IMR-90 (cell line): ENCODE measurements at regions not wholly inside any gene's neighbourhood (a gene's known extent, or its start where the extent isn't known, plus 50 kb on each side); places are given as distances from the start of the nearest gene placed in this dataset.

ENCODE experiments used
- ATAC-seq: fragments of 200-7000 bp; cut with Tn5 transposase; 2 replicates; pipeline ENCODE4 v1.9.1; 2020; ENCODE audit warnings: low read depth, mild to moderate bottlenecking, moderate library complexity
- BruUV-seq: library from RNA; stranded (reverse); fragments of 400-500 nt; replicated peaks from 2 replicates; lab custom pipeline; 2021; lab: Mats Ljungman, UMichigan
- CTCF ChIA-PET: fragments of 300-600 bp; formaldehyde crosslinking; extraction: SDS; loops from one replicate; lab custom pipeline; 2021; ENCODE audit warnings: antibody characterized with exemption; lab: Yijun Ruan, JAX
- POLR2A ChIA-PET: fragments of 300-600 bp; sonication (Branson Sonifier 250); formaldehyde crosslinking; loops from one replicate; lab custom pipeline; 2022; ENCODE audit warnings: antibody characterized with exemption; ENCODE audit not compliant: unreplicated experiment; lab: Charles Lee
- DNase-seq: peaks from one replicate; pipeline ENCODE4 v3.0.0; 2013
- H2AFZ ChIP-seq: replicated peaks from 2 replicates; pipeline ENCODE3; 2013; ENCODE audit warnings: low read length, mild to moderate bottlenecking; ENCODE audit not compliant: poor library complexity
- H2AK5ac ChIP-seq: 2 replicates; pipeline ENCODE4 v1.6.1; 2013; ENCODE audit warnings: low read depth, low read length, inconsistent platforms
- H2AK9ac ChIP-seq: replicated peaks from 2 replicates; pipeline ENCODE3; 2013; ENCODE audit warnings: mild to moderate bottlenecking, low read depth, low read length, moderate library complexity; ENCODE audit not compliant: poor library complexity
- H2BK120ac ChIP-seq: 2 replicates; pipeline ENCODE4 v1.6.1; 2013; ENCODE audit warnings: low read depth, low read length, inconsistent platforms
- H2BK15ac ChIP-seq: 3 replicates; pipeline ENCODE4 v1.6.1; 2013; ENCODE audit warnings: low read depth, low read length, inconsistent platforms
- H2BK20ac ChIP-seq: 2 replicates; pipeline ENCODE4 v1.6.1; 2013; ENCODE audit warnings: low read depth, mild to moderate bottlenecking, inconsistent platforms, low read length, moderate library complexity
- H2BK5ac ChIP-seq: 2 replicates; pipeline ENCODE4 v1.6.1; 2013; ENCODE audit warnings: mild to moderate bottlenecking, low read depth, low read length, inconsistent platforms; ENCODE audit not compliant: poor library complexity, severe bottlenecking
- H3K14ac ChIP-seq: replicated peaks from 2 replicates; pipeline ENCODE4 v1.6.1; 2013; ENCODE audit warnings: low read depth, low read length, inconsistent platforms
- H3K18ac ChIP-seq: 2 replicates; pipeline ENCODE4 v1.6.1; 2013; ENCODE audit warnings: low read depth, low read length, control low read depth
- H3K23ac ChIP-seq: 2 replicates; pipeline ENCODE4 v1.6.1; 2013; ENCODE audit warnings: low read depth, low read length, inconsistent platforms
- H3K27ac ChIP-seq: 2 replicates; pipeline ENCODE4 v1.5.1; 2013; ENCODE audit warnings: mild to moderate bottlenecking, control low read depth, low read length; ENCODE audit not compliant: insufficient read depth
- H3K27me3 ChIP-seq: 2 replicates; pipeline ENCODE4 v1.6.1; 2013; ENCODE audit warnings: low read length; ENCODE audit not compliant: control insufficient read depth, insufficient read depth
- H3K36me3 ChIP-seq: 2 replicates; pipeline ENCODE4 v1.6.1; 2013; ENCODE audit warnings: low read length, mixed read lengths; ENCODE audit not compliant: control insufficient read depth, insufficient read depth
- H3K4ac ChIP-seq: 2 replicates; pipeline ENCODE4 v1.6.1; 2013; ENCODE audit warnings: low read depth, low read length, inconsistent platforms
- H3K4me1 ChIP-seq: 2 replicates; pipeline ENCODE4 v1.6.1; 2013; ENCODE audit warnings: low read length, mixed read lengths; ENCODE audit not compliant: control insufficient read depth, insufficient read depth
- H3K4me2 ChIP-seq: 2 replicates; pipeline ENCODE4 v1.6.1; 2013; ENCODE audit warnings: low read depth, mild to moderate bottlenecking, control low read depth, low read length, moderate library complexity
- H3K4me3 ChIP-seq: 2 replicates; pipeline ENCODE4 v1.5.1; 2013; ENCODE audit warnings: low read depth, mild to moderate bottlenecking, control low read depth, low read length, moderate library complexity; ENCODE audit not compliant: insufficient read depth
- H3K56ac ChIP-seq: 2 replicates; pipeline ENCODE4 v1.6.1; 2013; ENCODE audit warnings: low read length, inconsistent platforms; ENCODE audit not compliant: insufficient read depth; ENCODE audit errors: extremely low read depth
- H3K79me1 ChIP-seq, 2 experiments: 2 replicates each; pipeline ENCODE4 v1.6.1; 2013; ENCODE audit warnings: low read length in 2 of 2, inconsistent platforms in 1 of 2, low read depth in 1 of 2
- H3K9ac ChIP-seq: 2 replicates; pipeline ENCODE4 v1.6.1; 2013; ENCODE audit warnings: low read depth, low read length, control low read depth
- H3K9me1 ChIP-seq: 2 replicates; pipeline ENCODE4 v1.6.1; 2013; ENCODE audit warnings: low read length, inconsistent platforms; ENCODE audit not compliant: insufficient read depth
- H3K9me3 ChIP-seq: 2 replicates; pipeline ENCODE4 v1.6.1; 2013; ENCODE audit warnings: low read length; ENCODE audit not compliant: control insufficient read depth, insufficient read depth
- H4K20me1 ChIP-seq: 2 replicates; pipeline ENCODE4 v1.6.1; 2013; ENCODE audit warnings: low read length, inconsistent platforms; ENCODE audit not compliant: insufficient read depth
- H4K5ac ChIP-seq: 2 replicates; pipeline ENCODE4 v1.6.1; 2013; ENCODE audit warnings: mild to moderate bottlenecking, low read depth, low read length, control low read depth
- H4K8ac ChIP-seq, 2 experiments: 2 replicates each; pipeline ENCODE4 v1.6.1; 2013; ENCODE audit warnings: low read depth in 2 of 2, low read length in 2 of 2, control low read depth in 1 of 2, inconsistent platforms in 1 of 2
- H4K91ac ChIP-seq: 2 replicates; pipeline ENCODE4 v1.6.1; 2013; ENCODE audit warnings: low read depth, low read length, inconsistent platforms; ENCODE audit not compliant: insufficient read depth
- BHLHE40 ChIP-seq: fragments of 150-350 bp; IDR thresholded peaks from 2 replicates; pipeline ENCODE4 v1.6.1; 2016; ENCODE audit warnings: mild to moderate bottlenecking, low read depth, low read length
- FOS ChIP-seq: fragments of 150-350 bp; IDR thresholded peaks from 2 replicates; pipeline ENCODE4 v1.6.1; 2016; ENCODE audit warnings: low read depth, low read length
- MAZ ChIP-seq: IDR thresholded peaks from 2 replicates; pipeline ENCODE4 v1.6.1; 2012; ENCODE audit warnings: low read depth, mild to moderate bottlenecking, low read length, improper control_type of control experiment, moderate library complexity, borderline replicate concordance
- POLR2A ChIP-seq: IDR thresholded peaks from 2 replicates; pipeline ENCODE4 v1.6.1; 2012; ENCODE audit warnings: mild to moderate bottlenecking, low read depth, low read length
- RFX5 ChIP-seq: IDR thresholded peaks from 2 replicates; pipeline ENCODE4 v1.8.0; 2012; ENCODE audit warnings: low read depth, mild to moderate bottlenecking, low read length, moderate library complexity
- USF2 ChIP-seq: fragments of 150-350 bp; IDR thresholded peaks from 2 replicates; pipeline ENCODE4 v1.6.1; 2017; ENCODE audit warnings: mild to moderate bottlenecking, antibody characterized with exemption, low read length, low read depth
- WGBS, 2 experiments: methylation state at CpG; one replicate each; pipeline versions ENCODE4 v1.1.5 to v1.1.7; 2013; ENCODE audit warnings: missing lambda C conversion rate in 2 of 2; ENCODE audit not compliant: insufficient read length in 1 of 2; ENCODE audit errors: extremely low coverage in 2 of 2; 5-methylcytosine and 5-hydroxymethylcytosine counted together
- dilution Hi-C: fragments of 300-500 bp; cut with HindIII; formaldehyde crosslinking; loops from one replicate; pipeline ENCODE4 v1.14.3; 2018; ENCODE audit warnings: low sequenced_read_pairs; ENCODE audit not compliant: unreplicated experiment
- in situ Hi-C: fragments of 300-500 bp; cut with MboI; formaldehyde crosslinking; loops from 3 replicates; pipeline ENCODE4 v1.14.3; 2019; ENCODE audit warnings: low sequenced_read_pairs, inconsistent platforms, mixed read lengths
- intact Hi-C: fragments of 100-400 bp; cut with micrococcal nuclease; formaldehyde crosslinking; loops from 2 replicates; pipeline ENCODE4 v1.10.0; 2022

DNA sequence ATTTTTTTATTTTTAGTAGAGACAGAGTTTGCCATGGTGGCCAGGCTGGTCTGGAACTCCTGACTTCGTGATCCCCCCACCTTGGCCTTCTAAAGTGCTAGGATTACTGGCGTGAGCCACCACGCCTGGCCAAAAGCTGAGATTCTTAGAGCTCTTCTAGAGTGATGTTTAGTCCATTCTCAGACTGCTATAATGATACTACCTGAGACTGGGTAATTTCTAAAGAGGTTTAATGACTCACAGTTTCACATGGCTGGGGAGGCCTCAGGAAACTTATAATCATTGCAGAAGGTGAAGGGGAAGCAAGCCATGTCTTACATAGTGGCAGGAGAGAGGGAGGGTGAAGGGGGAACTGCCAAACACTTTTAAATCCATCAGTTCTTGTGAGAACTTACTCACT is 1804.9 kb upstream of the LRRTM1 start:
- no peak overlapping the region for H3K4me2 ChIP-seq
- H3K18ac ChIP-seq = no peak overlapping the region
- no peaks in the 10 kb centered on the region for H3K4me1 ChIP-seq
- no peak overlapping the region for H2BK120ac ChIP-seq
- ChIA-PET POLR2A (no interaction called here), CTCF (no interaction called here)
- H3K9me1 ChIP-seq = no peaks in the 10 kb centered on the region
- no peak for ATAC-seq
- WGBS, 2 experiments = no CpG with 5 or more reads among the region's 3 CpGs
- H2BK15ac ChIP-seq = no peak overlapping the region
- H3K9me3 ChIP-seq = no peaks in the 10 kb centered on the region; the same call in 1 of the 2 replicates
- H3K14ac ChIP-seq = no peak overlapping the region
- DNase-seq = no peak
- no peak overlapping the region for H3K9ac ChIP-seq
- H3K27me3 ChIP-seq = no peaks in the 10 kb centered on the region
- TF ChIP-seq BHLHE40 = no peak
- TF ChIP-seq POLR2A = no peak
- no peak for TF ChIP-seq FOS
- TF ChIP-seq RFX5 = no peak
- no peak for TF ChIP-seq USF2
- no peak for TF ChIP-seq MAZ
- H3K4ac ChIP-seq = no peak overlapping the region
- H3K79me1 ChIP-seq = no peaks in the 10 kb centered on the region
- no peak overlapping the region for H3K56ac ChIP-seq
- no peak overlapping the region for H3K27ac ChIP-seq
- no peak overlapping the region for H3K4me3 ChIP-seq
- H2BK20ac ChIP-seq = no peak overlapping the region
- BruUV-seq = no TSS peak
- in situ Hi-C loops = no loop called here
- no peak overlapping the region for H2BK5ac ChIP-seq
- no peak overlapping the region for H4K8ac ChIP-seq
- no peak overlapping the region for H3K23ac ChIP-seq
- intact Hi-C loops = no loop called here
- no peaks in the 10 kb centered on the region for H3K36me3 ChIP-seq
- H4K5ac ChIP-seq = no peak overlapping the region
- no peak overlapping the region for H2AK5ac ChIP-seq
- H4K91ac ChIP-seq = no peak overlapping the region
- H2AFZ ChIP-seq = no peak overlapping the region
- dilution Hi-C loops = no loop called here
- no peak overlapping the region for H2AK9ac ChIP-seq
- no peaks in the 10 kb centered on the region for H4K20me1 ChIP-seq
